ENCODE measurements at regions not wholly inside any gene's neighbourhood (a gene's known extent, or its start where the extent isn't known, plus 50 kb on each side); places are given as distances from the start of the nearest gene placed in this dataset.
"Not testable (repeated sequence)": the region's sequence is repeated elsewhere in the genome, so short reads cannot be mapped to it uniquely, and the experiment has no call there.

GRCh38 chr10:124194199-124194824, 100.9 kb upstream of the CHST15 start:
- Mint-ChIP-seq H3K27me3 (ENCODE audit: low read depth) (peaks cover 20% of the 10 kb centered on the region), H3K9me3 (no peaks in the 10 kb centered on the region), H3K4me3 (no peak overlapping the region), H3K36me3 (ENCODE audit: insufficient read depth) (no peaks in the 10 kb centered on the region), H3K4me1 (ENCODE audit: low read depth) (no peaks in the 10 kb centered on the region)
- no peak for DNase-seq
- no peak for ATAC-seq

GRCh38 chr10:124193309-124193696, 99.9 kb upstream of the CHST15 start:
- DNase-seq (no peak), ATAC-seq (no peak)
- Mint-ChIP-seq H3K36me3 (ENCODE audit: insufficient read depth) (no peaks in the 10 kb centered on the region), H3K4me3 (no peak overlapping the region), H3K4me1 (ENCODE audit: low read depth) (no peaks in the 10 kb centered on the region), H3K9me3 (no peaks in the 10 kb centered on the region), H3K27me3 (ENCODE audit: low read depth) (peaks cover 18% of the 10 kb centered on the region)

- H3K4me1 Mint-ChIP-seq (ENCODE audit: low read depth); H3K4me3 Mint-ChIP-seq; H3K9me3 Mint-ChIP-seq; H3K36me3 Mint-ChIP-seq (ENCODE audit: insufficient read depth); ATAC-seq; DNase-seq: not testable (repeated sequence)
- peaks cover 18% of the 10 kb centered on the region for H3K27me3 Mint-ChIP-seq (ENCODE audit: low read depth)
Measured at GRCh38 chr10:124192664-124193308, 99.4 kb upstream of the CHST15 start.

GRCh38 chr10:124190476-124190875, 97.1 kb upstream of the CHST15 start:
- H3K4me3 Mint-ChIP-seq; H3K36me3 Mint-ChIP-seq (ENCODE audit: insufficient read depth); ATAC-seq; H3K9me3 Mint-ChIP-seq; H3K4me1 Mint-ChIP-seq (ENCODE audit: low read depth); DNase-seq: not testable (repeated sequence)
- peaks cover 13% of the 10 kb centered on the region for H3K27me3 Mint-ChIP-seq (ENCODE audit: low read depth)

- no peaks in the 10 kb centered on the region for H3K9me3 Mint-ChIP-seq
- no peaks in the 10 kb centered on the region for H3K36me3 Mint-ChIP-seq (ENCODE audit: insufficient read depth)
Measured at GRCh38 chr10:124186956-124187355, 93.6 kb upstream of the CHST15 start.

GRCh38 chr10:124185084-124185483, 91.7 kb upstream of the CHST15 start:
- Mint-ChIP-seq H3K36me3 (ENCODE audit: insufficient read depth) (no peaks in the 10 kb centered on the region), H3K4me3 (no peak overlapping the region)

More at GRCh38 chr10:124186956-124187355, 93.6 kb upstream of the CHST15 start:
- DNase-seq: no peak
- ATAC-seq: no peak
- Mint-ChIP-seq H3K27me3 (ENCODE audit: low read depth) (peaks cover 5% of the 10 kb centered on the region), H3K4me3 (no peak overlapping the region), H3K4me1 (ENCODE audit: low read depth) (no peaks in the 10 kb centered on the region)

GRCh38 chr10:124184208-124184830, 90.9 kb upstream of the CHST15 start:
- ATAC-seq (no peak), DNase-seq (no peak)
- Mint-ChIP-seq H3K36me3 (ENCODE audit: insufficient read depth) (no peaks in the 10 kb centered on the region), H3K4me1 (ENCODE audit: low read depth) (no peaks in the 10 kb centered on the region), H3K4me3 (no peak overlapping the region), H3K27me3 (ENCODE audit: low read depth) (peaks cover 2% of the 10 kb centered on the region), H3K9me3 (no peaks in the 10 kb centered on the region)

More at GRCh38 chr10:124185084-124185483, 91.7 kb upstream of the CHST15 start:
- H3K27me3 Mint-ChIP-seq (ENCODE audit: low read depth): peaks cover 2% of the 10 kb centered on the region
- H3K9me3 Mint-ChIP-seq: no peaks in the 10 kb centered on the region
- H3K4me1 Mint-ChIP-seq (ENCODE audit: low read depth): no peaks in the 10 kb centered on the region
- DNase-seq: no peak
- ATAC-seq: no peak

GRCh38 chr10:124183617-124184016, 90.2 kb upstream of the CHST15 start:
- ATAC-seq (no peak), DNase-seq (no peak)
- H3K36me3 Mint-ChIP-seq (ENCODE audit: insufficient read depth): no peaks in the 10 kb centered on the region
- H3K27me3 Mint-ChIP-seq (ENCODE audit: low read depth): peaks cover 2% of the 10 kb centered on the region
- H3K4me3 Mint-ChIP-seq: no peak overlapping the region
- no peaks in the 10 kb centered on the region for H3K4me1 Mint-ChIP-seq (ENCODE audit: low read depth)
- H3K9me3 Mint-ChIP-seq: no peaks in the 10 kb centered on the region

GRCh38 chr10:124182088-124182541, 88.7 kb upstream of the CHST15 start:
- Mint-ChIP-seq H3K4me3 (no peak overlapping the region), H3K36me3 (ENCODE audit: insufficient read depth) (no peaks in the 10 kb centered on the region), H3K9me3 (no peaks in the 10 kb centered on the region), H3K4me1 (ENCODE audit: low read depth) (no peaks in the 10 kb centered on the region), H3K27me3 (ENCODE audit: low read depth) (peaks cover 2% of the 10 kb centered on the region)
- DNase-seq: no peak
- no peak for ATAC-seq

- DNase-seq (no peak), ATAC-seq (no peak)
- no peaks in the 10 kb centered on the region for H3K4me1 Mint-ChIP-seq (ENCODE audit: low read depth)
- peaks cover 4% of the 10 kb centered on the region for H3K27me3 Mint-ChIP-seq (ENCODE audit: low read depth)
- H3K36me3 Mint-ChIP-seq (ENCODE audit: insufficient read depth): no peaks in the 10 kb centered on the region
- H3K4me3 Mint-ChIP-seq: no peak overlapping the region
- no peaks in the 10 kb centered on the region for H3K9me3 Mint-ChIP-seq
Measured at GRCh38 chr10:124181656-124182055, 88.3 kb upstream of the CHST15 start.

GRCh38 chr10:124180947-124181549, 87.7 kb upstream of the CHST15 start:
- H3K4me1 Mint-ChIP-seq (ENCODE audit: low read depth): no peaks in the 10 kb centered on the region
- H3K36me3 Mint-ChIP-seq (ENCODE audit: insufficient read depth): no peaks in the 10 kb centered on the region
- ATAC-seq: peak; percentile 61 to 66
- H3K27me3 Mint-ChIP-seq (ENCODE audit: low read depth): peaks cover 4% of the 10 kb centered on the region
- no peak for DNase-seq
- H3K4me3 Mint-ChIP-seq: no peak overlapping the region
- no peaks in the 10 kb centered on the region for H3K9me3 Mint-ChIP-seq

GRCh38 chr10:124180044-124180745, 86.8 kb upstream of the CHST15 start:
- H3K36me3 Mint-ChIP-seq (ENCODE audit: insufficient read depth): no peaks in the 10 kb centered on the region
- no peak overlapping the region for H3K4me3 Mint-ChIP-seq
- peaks cover 2% of the 10 kb centered on the region for H3K4me1 Mint-ChIP-seq (ENCODE audit: low read depth)
- H3K27me3 Mint-ChIP-seq (ENCODE audit: low read depth): peaks cover 4% of the 10 kb centered on the region
- H3K9me3 Mint-ChIP-seq: no peaks in the 10 kb centered on the region
- ATAC-seq (no peak), DNase-seq (no peak)

GRCh38 chr10:124179308-124180043, 86.1 kb upstream of the CHST15 start:
- DNase-seq (no peak), ATAC-seq (no peak)
- H3K4me1 Mint-ChIP-seq (ENCODE audit: low read depth): peaks cover 2% of the 10 kb centered on the region
- no peaks in the 10 kb centered on the region for H3K9me3 Mint-ChIP-seq
- no peak overlapping the region for H3K4me3 Mint-ChIP-seq
- H3K36me3 Mint-ChIP-seq (ENCODE audit: insufficient read depth): no peaks in the 10 kb centered on the region
- peaks cover 4% of the 10 kb centered on the region for H3K27me3 Mint-ChIP-seq (ENCODE audit: low read depth)

GRCh38 chr10:124177180-124177518, 83.8 kb upstream of the CHST15 start:
- no peak overlapping the region for H3K4me3 Mint-ChIP-seq
- peaks cover 4% of the 10 kb centered on the region for H3K27me3 Mint-ChIP-seq (ENCODE audit: low read depth)
- H3K36me3 Mint-ChIP-seq (ENCODE audit: insufficient read depth): no peaks in the 10 kb centered on the region
- H3K4me1 Mint-ChIP-seq (ENCODE audit: low read depth): peaks cover 2% of the 10 kb centered on the region
- no peak for DNase-seq
- ATAC-seq: no peak
- no peaks in the 10 kb centered on the region for H3K9me3 Mint-ChIP-seq
